BJ (cell line): ENCODE measurements at regions not wholly inside any gene's neighbourhood (a gene's known extent, or its start where the extent isn't known, plus 50 kb on each side); places are given as distances from the start of the nearest gene placed in this dataset.

Source experiments
- CTCF ChIA-PET: fragments of 350-600 bp; formaldehyde crosslinking; extraction: SDS; loops from one replicate; lab custom pipeline; 2021; ENCODE audit warnings: antibody characterized with exemption, inconsistent platforms; lab: Yijun Ruan, JAX
- POLR2A ChIA-PET: fragments of 300-600 bp; sonication (Branson Sonifier 250); formaldehyde crosslinking; extraction: SDS; loops from one replicate; lab custom pipeline; 2021; ENCODE audit warnings: antibody characterized with exemption; lab: Charles Lee
- DNase-seq: peaks from one replicate; pipeline ENCODE4 v3.0.0-alpha.2; 2011; ENCODE audit warnings: low read depth
- H3K27me3 ChIP-seq: 2 replicates; pipeline ENCODE4 v1.6.0; 2011; ENCODE audit warnings: low read length; ENCODE audit not compliant: control insufficient read depth, insufficient read depth
- H3K36me3 ChIP-seq: 2 replicates; pipeline ENCODE4 v1.5.1; 2011; ENCODE audit warnings: low read length; ENCODE audit not compliant: control insufficient read depth, insufficient read depth
- H3K4me3 ChIP-seq: 2 replicates; pipeline ENCODE4 v1.5.1; 2011; ENCODE audit warnings: low read depth, mild to moderate bottlenecking, control low read depth, low read length
- TF ChIP-seq, protein P1 (sequence below): IDR thresholded peaks from 2 replicates; pipeline ENCODE4 v1.5.1; 2011; ENCODE audit warnings: low read depth, mild to moderate bottlenecking, control low read depth, inconsistent platforms, low read length, moderate library complexity; ENCODE audit not compliant: insufficient read depth

DNA sequence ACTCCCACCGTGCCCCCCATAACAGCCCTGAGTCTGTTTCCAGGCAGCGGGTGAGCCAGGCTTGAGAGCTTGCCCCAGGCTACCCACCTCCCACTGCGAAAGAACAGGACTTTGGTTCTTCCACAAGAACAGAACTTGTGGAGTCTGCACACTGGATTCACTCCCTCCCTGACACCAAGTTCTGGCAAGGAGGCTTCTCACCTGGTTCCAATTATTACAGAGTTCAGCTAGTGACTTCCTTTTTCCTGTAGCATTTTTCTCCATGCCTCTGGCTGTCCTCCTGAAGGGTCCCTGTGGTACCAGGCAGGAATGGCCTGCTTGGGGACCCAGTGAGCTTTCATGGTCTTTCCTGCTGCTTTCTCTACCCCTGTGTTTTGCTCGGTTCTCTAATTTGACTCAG, 208.6 kb upstream of the SFRP2 start:
- Histone ChIP-seq H3K27me3 (no peaks in the 10 kb centered on the region), H3K4me3 (no peak overlapping the region), H3K36me3 (no peaks in the 10 kb centered on the region)
- TF ChIP-seq, protein P1, sequence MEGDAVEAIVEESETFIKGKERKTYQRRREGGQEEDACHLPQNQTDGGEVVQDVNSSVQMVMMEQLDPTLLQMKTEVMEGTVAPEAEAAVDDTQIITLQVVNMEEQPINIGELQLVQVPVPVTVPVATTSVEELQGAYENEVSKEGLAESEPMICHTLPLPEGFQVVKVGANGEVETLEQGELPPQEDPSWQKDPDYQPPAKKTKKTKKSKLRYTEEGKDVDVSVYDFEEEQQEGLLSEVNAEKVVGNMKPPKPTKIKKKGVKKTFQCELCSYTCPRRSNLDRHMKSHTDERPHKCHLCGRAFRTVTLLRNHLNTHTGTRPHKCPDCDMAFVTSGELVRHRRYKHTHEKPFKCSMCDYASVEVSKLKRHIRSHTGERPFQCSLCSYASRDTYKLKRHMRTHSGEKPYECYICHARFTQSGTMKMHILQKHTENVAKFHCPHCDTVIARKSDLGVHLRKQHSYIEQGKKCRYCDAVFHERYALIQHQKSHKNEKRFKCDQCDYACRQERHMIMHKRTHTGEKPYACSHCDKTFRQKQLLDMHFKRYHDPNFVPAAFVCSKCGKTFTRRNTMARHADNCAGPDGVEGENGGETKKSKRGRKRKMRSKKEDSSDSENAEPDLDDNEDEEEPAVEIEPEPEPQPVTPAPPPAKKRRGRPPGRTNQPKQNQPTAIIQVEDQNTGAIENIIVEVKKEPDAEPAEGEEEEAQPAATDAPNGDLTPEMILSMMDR = no peak
- POLR2A ChIA-PET = no interaction called here
- CTCF ChIA-PET = no interaction called here
- no peak for DNase-seq

DNA sequence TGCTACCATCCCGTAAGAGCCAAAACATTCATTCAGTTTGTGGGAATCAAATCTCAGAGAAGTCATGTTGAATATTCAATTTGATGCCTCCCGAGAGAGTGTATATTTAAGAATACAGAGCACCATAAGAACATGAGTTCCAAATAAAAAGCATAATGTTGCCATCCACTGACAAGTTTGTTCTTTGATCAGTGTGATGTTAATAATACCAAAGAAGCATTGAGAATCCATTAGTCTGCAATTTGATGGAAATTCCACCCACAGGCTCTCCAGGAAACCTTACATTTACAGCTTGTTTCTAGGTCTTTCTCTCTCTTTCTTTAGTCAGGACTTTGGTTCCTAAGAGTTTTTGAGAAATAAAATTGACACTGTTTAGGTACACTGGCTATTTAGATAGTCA, 200.6 kb upstream of the SFRP2 start:
- ChIA-PET POLR2A (interaction anchor here (0.6 kb wide), 1 partner anchor 908 kb away, joined by 5 read pairs; no protein-coding TSS in a partner anchor), CTCF (no interaction called here)

DNA sequence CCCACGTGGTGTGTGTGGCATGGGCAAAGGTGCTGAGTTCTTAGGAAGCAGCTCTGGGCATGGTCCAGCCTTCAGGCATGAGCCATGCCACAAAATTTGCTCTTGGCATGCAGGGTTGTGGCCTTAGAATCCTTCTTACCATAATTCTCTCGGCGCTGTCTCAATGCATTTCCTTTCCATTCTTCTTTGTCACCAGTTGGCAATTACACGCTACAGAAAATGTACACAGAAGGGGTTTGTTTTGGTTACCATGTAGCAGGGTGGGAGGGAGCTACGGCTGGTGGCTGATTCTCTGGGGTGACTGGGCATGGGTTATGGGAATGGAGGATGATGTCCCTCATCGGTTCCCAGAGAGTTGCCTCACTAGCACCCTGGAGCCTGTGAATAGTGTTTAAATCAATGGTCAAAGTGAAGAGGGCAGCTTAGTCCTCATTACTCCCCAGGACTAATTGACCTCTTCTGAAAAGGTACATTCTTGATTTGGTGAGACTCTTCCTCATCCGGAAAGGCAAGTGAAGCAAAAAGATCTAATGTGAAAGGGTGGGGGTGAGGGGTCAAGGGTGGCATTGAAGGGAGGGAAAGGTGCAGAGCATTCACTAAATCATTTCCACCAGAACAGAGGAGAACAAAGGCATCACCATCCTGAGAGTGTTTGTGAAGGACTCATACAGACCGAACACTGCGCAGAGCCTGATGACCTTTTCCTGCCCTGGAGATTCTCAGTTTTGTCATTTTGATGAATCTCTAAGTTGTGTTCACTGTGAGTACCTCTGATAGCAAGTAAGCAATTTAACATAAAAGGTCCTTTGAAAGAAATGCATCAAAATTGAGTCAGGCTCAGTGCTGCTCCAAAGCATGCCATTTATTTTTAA, 199.8 kb upstream of the SFRP2 start:
- Histone ChIP-seq H3K36me3 (no peaks in the 10 kb centered on the region), H3K4me3 (no peak overlapping the region), H3K27me3 (no peaks in the 10 kb centered on the region)
- CTCF ChIA-PET = no interaction called here
- TF ChIP-seq, protein P1 = no peak
- POLR2A ChIA-PET = interaction anchor here (0.6 to 1.7 kb wide), 2 partner anchors 16 to 908 kb away, joined by 5 read pairs; no protein-coding TSS in a partner anchor
- DNase-seq = no peak

More for the DNA sequence above, 200.6 kb upstream of the SFRP2 start:
- no peaks in the 10 kb centered on the region for H3K36me3 ChIP-seq
- TF ChIP-seq, protein P1 = no peak
- H3K27me3 ChIP-seq = no peaks in the 10 kb centered on the region
- DNase-seq = no peak
- H3K4me3 ChIP-seq = no peak overlapping the region

DNA sequence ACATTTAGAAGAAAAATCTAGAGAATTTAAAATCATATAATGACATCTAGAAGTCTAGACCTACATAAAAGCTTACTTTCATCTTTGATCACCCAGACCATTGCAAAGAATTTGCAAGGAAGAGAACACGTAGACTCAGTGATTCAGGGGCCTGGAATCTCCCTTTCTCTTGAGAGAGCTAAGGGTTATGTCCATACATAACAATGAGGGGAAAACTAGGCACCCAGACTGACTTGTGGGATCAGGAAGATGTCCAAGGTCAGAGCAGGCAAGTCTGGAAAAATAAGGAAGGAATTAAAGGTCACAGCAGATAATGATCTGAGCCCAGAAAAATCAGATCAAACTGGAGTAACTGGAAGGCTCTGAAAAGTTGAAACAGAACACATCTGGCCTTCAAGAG, 198.4 kb upstream of the SFRP2 start:
- H3K27me3 ChIP-seq = no peaks in the 10 kb centered on the region
- H3K4me3 ChIP-seq = no peak overlapping the region
- TF ChIP-seq, protein P1 = no peak
- POLR2A ChIA-PET = interaction anchor here (0.5 to 1.7 kb wide), 2 partner anchors 17 to 651 kb away, joined by 3 to 5 read pairs; no protein-coding TSS in a partner anchor
- peak; percentile 77 for DNase-seq
- no peaks in the 10 kb centered on the region for H3K36me3 ChIP-seq
- CTCF ChIA-PET = interaction anchor here (0.9 to 1.0 kb wide), 2 partner anchors 39 to 201 kb away, joined by 3 read pairs; no protein-coding TSS in a partner anchor

DNA sequence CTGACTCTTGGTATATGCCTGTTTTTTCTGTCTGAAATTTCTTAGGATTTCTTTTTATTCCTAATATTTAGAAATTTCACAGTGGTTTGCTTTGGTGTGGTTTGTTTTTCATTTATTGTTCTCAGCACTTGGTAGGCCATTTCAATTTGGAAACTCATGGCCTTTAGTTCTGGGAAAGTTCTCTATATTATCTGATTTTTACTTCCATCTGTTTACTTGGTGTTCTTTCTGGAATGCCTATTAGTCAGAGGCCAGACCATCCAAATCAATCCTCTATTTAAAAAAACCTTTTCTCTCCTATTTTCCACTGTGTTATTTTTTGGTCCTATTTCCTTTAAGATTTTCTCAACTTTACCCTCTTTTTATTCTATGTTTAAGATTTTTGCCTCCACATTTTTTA, 188.1 kb upstream of the SFRP2 start:
- ChIA-PET POLR2A (no interaction called here), CTCF (no interaction called here)
- H3K4me3 ChIP-seq = no peak overlapping the region
- TF ChIP-seq, protein P1 = no peak
- H3K27me3 ChIP-seq = no peaks in the 10 kb centered on the region
- no peaks in the 10 kb centered on the region for H3K36me3 ChIP-seq
- no peak for DNase-seq
